ENCODE measurements at regions not wholly inside any gene's neighbourhood (a gene's known extent, or its start where the extent isn't known, plus 50 kb on each side); places are given as distances from the start of the nearest gene placed in this dataset.

GRCh38 chr1:112251766-112252506, 144.1 kb upstream of the CTTNBP2NL start:
- H3K4me3 Mint-ChIP-seq, result no peak overlapping the region
- peaks cover 2% of the 10 kb centered on the region for H3K27me3 Mint-ChIP-seq (ENCODE audit: low read depth)
- no peaks in the 10 kb centered on the region for H3K36me3 Mint-ChIP-seq (ENCODE audit: low read depth)
- no peaks in the 10 kb centered on the region for H3K4me1 Mint-ChIP-seq (ENCODE audit: low read depth)
- no peaks in the 10 kb centered on the region for H3K9me3 Mint-ChIP-seq
- no peak for DNase-seq (ENCODE audit: low spot score)
- H3K27ac Mint-ChIP-seq, result no peak overlapping the region

DNA sequence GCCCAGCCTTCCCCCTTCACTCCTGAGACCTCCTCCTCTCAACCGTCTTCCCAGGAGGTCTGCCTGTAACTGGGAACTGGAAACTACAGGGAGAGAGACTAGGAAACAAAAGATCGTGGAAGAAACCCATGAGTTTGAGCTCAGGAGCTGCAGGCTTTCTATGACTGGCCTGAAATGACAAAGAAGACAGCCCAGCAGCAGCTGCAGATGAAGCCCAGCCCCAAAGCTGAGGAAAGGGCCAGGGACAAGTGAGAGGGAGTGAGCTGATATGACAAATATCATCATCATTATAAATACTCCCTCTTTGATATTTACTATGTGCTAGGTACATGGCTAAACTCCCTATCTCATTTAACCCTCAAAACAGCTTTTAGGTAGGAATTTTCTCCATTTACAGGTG, 142.6 kb upstream of the CTTNBP2NL start:
- Mint-ChIP-seq H3K4me3 (no peak overlapping the region), H3K27me3 (ENCODE audit: low read depth) (peaks cover 6% of the 10 kb centered on the region), H3K4me1 (ENCODE audit: low read depth) (no peaks in the 10 kb centered on the region)

GRCh38 chr1:112255080-112255479, 140.9 kb upstream of the CTTNBP2NL start:
- Mint-ChIP-seq H3K9me3 (no peaks in the 10 kb centered on the region), H3K36me3 (ENCODE audit: low read depth) (no peaks in the 10 kb centered on the region), H3K4me3 (no peak overlapping the region), H3K4me1 (ENCODE audit: low read depth) (no peaks in the 10 kb centered on the region), H3K27me3 (ENCODE audit: low read depth) (peaks cover 6% of the 10 kb centered on the region), H3K27ac (no peak overlapping the region)
- no peak for DNase-seq (ENCODE audit: low spot score)

More for the DNA sequence above, 142.6 kb upstream of the CTTNBP2NL start:
- Mint-ChIP-seq H3K36me3 (ENCODE audit: low read depth) (no peaks in the 10 kb centered on the region), H3K27ac (no peak overlapping the region), H3K9me3 (no peaks in the 10 kb centered on the region)
- no peak for DNase-seq (ENCODE audit: low spot score)

- H3K4me3 Mint-ChIP-seq, result no peak overlapping the region
- H3K27ac Mint-ChIP-seq, result no peak overlapping the region
- no peak for DNase-seq (ENCODE audit: low spot score)
- H3K4me1 Mint-ChIP-seq (ENCODE audit: low read depth), result no peaks in the 10 kb centered on the region
- peaks cover 6% of the 10 kb centered on the region for H3K27me3 Mint-ChIP-seq (ENCODE audit: low read depth)
- no peaks in the 10 kb centered on the region for H3K9me3 Mint-ChIP-seq
- H3K36me3 Mint-ChIP-seq (ENCODE audit: low read depth), result no peaks in the 10 kb centered on the region
These were observed 139.6 kb upstream of the CTTNBP2NL start for GRCh38 chr1:112256411-112256810.

- Mint-ChIP-seq H3K27me3 (ENCODE audit: low read depth) (peaks cover 8% of the 10 kb centered on the region), H3K4me3 (no peak overlapping the region), H3K27ac (no peak overlapping the region), H3K36me3 (ENCODE audit: low read depth) (no peaks in the 10 kb centered on the region), H3K9me3 (no peaks in the 10 kb centered on the region), H3K4me1 (ENCODE audit: low read depth) (no peaks in the 10 kb centered on the region)
- no peak for DNase-seq (ENCODE audit: low spot score)
These were observed 138.8 kb upstream of the CTTNBP2NL start for GRCh38 chr1:112257043-112257835.

- Mint-ChIP-seq H3K4me1 (ENCODE audit: low read depth) (no peaks in the 10 kb centered on the region), H3K27me3 (ENCODE audit: low read depth) (peaks cover 12% of the 10 kb centered on the region), H3K4me3 (no peak overlapping the region), H3K9me3 (no peaks in the 10 kb centered on the region), H3K36me3 (ENCODE audit: low read depth) (no peaks in the 10 kb centered on the region), H3K27ac (no peak overlapping the region)
- DNase-seq (ENCODE audit: low spot score), result no peak
These were observed 135.3 kb upstream of the CTTNBP2NL start for GRCh38 chr1:112260699-112261098.

- Mint-ChIP-seq H3K27ac (no peak overlapping the region), H3K4me3 (no peak overlapping the region), H3K36me3 (ENCODE audit: low read depth) (no peaks in the 10 kb centered on the region), H3K4me1 (ENCODE audit: low read depth) (no peaks in the 10 kb centered on the region), H3K9me3 (no peaks in the 10 kb centered on the region), H3K27me3 (ENCODE audit: low read depth) (peaks cover 11% of the 10 kb centered on the region)
- no peak for DNase-seq (ENCODE audit: low spot score)
These were observed 133.7 kb upstream of the CTTNBP2NL start for GRCh38 chr1:112262316-112262715.

DNA sequence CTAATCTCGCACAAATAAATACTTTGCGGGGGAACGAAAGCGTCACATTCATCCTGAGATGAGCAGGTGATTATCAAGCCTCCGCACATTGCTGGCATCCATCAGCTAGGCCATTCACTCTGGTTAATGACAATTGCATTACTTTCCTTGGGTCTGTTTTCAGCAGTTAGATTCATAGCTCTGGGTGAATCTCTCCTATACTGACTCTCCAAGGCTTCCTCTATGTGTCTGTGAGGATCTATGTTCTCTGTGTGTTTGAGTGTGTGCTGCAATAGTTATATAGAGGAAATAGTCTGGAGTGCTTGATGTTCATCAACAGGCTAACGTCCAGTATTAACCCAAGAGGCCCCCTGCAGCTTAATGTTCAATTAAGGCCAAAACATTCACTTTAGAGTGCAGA, 133.0 kb upstream of the CTTNBP2NL start:
- H3K27ac Mint-ChIP-seq, result no peak overlapping the region
- H3K36me3 Mint-ChIP-seq (ENCODE audit: low read depth), result no peaks in the 10 kb centered on the region
- peaks cover 8% of the 10 kb centered on the region for H3K27me3 Mint-ChIP-seq (ENCODE audit: low read depth)
- DNase-seq (ENCODE audit: low spot score), result no peak
- H3K9me3 Mint-ChIP-seq, result no peaks in the 10 kb centered on the region
- H3K4me3 Mint-ChIP-seq, result no peak overlapping the region
- H3K4me1 Mint-ChIP-seq (ENCODE audit: low read depth), result no peaks in the 10 kb centered on the region

- H3K27ac Mint-ChIP-seq, result no peak overlapping the region
- H3K9me3 Mint-ChIP-seq, result no peaks in the 10 kb centered on the region
- no peaks in the 10 kb centered on the region for H3K4me1 Mint-ChIP-seq (ENCODE audit: low read depth)
- DNase-seq (ENCODE audit: low spot score), result no peak
- H3K27me3 Mint-ChIP-seq (ENCODE audit: low read depth), result peaks cover 10% of the 10 kb centered on the region
- no peak overlapping the region for H3K4me3 Mint-ChIP-seq
- no peaks in the 10 kb centered on the region for H3K36me3 Mint-ChIP-seq (ENCODE audit: low read depth)
These were observed 132.6 kb upstream of the CTTNBP2NL start for GRCh38 chr1:112263453-112263852.

GRCh38 chr1:112264010-112264409, 132.0 kb upstream of the CTTNBP2NL start:
- H3K4me3 Mint-ChIP-seq, result no peak overlapping the region
- no peak overlapping the region for H3K27ac Mint-ChIP-seq
- DNase-seq (ENCODE audit: low spot score), result no peak
- H3K36me3 Mint-ChIP-seq (ENCODE audit: low read depth), result no peaks in the 10 kb centered on the region
- peaks cover 10% of the 10 kb centered on the region for H3K27me3 Mint-ChIP-seq (ENCODE audit: low read depth)
- H3K4me1 Mint-ChIP-seq (ENCODE audit: low read depth), result no peaks in the 10 kb centered on the region
- H3K9me3 Mint-ChIP-seq, result no peaks in the 10 kb centered on the region

GRCh38 chr1:112264553-112264952, 131.5 kb upstream of the CTTNBP2NL start:
- Mint-ChIP-seq H3K27ac (no peak overlapping the region), H3K9me3 (no peaks in the 10 kb centered on the region), H3K4me1 (ENCODE audit: low read depth) (no peaks in the 10 kb centered on the region), H3K4me3 (no peak overlapping the region), H3K27me3 (ENCODE audit: low read depth) (peaks cover 10% of the 10 kb centered on the region), H3K36me3 (ENCODE audit: low read depth) (no peaks in the 10 kb centered on the region)
- no peak for DNase-seq (ENCODE audit: low spot score)

DNA sequence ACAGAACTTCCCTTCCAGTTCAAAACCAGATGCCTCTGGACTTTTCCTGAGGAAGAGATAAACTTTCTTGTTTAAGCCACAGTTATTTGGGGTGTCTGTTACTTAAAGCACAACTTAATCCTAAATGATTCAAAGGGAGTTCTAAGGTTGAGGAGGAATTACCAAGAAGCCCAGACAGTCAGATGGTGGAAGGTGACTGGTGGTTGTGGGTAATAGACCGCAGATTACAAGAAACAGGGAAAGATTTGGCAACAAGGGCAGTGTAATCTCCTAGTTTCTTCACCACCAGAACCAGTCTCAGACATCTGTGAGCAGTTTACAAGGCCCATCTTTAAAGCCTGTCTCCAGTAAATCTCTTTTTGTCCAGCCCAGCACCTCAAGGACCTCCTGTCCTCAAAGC, 130.1 kb upstream of the CTTNBP2NL start:
- no peak for DNase-seq (ENCODE audit: low spot score)
- Mint-ChIP-seq H3K27ac (no peak overlapping the region), H3K27me3 (ENCODE audit: low read depth) (peaks cover 10% of the 10 kb centered on the region), H3K4me1 (ENCODE audit: low read depth) (no peaks in the 10 kb centered on the region), H3K9me3 (no peaks in the 10 kb centered on the region), H3K4me3 (no peak overlapping the region), H3K36me3 (ENCODE audit: low read depth) (no peaks in the 10 kb centered on the region)

GRCh38 chr1:112267206-112267605, 128.8 kb upstream of the CTTNBP2NL start:
- no peaks in the 10 kb centered on the region for H3K36me3 Mint-ChIP-seq (ENCODE audit: low read depth)
- H3K27me3 Mint-ChIP-seq (ENCODE audit: low read depth), result peaks cover 8% of the 10 kb centered on the region
- no peak for DNase-seq (ENCODE audit: low spot score)
- no peaks in the 10 kb centered on the region for H3K9me3 Mint-ChIP-seq
- no peak overlapping the region for H3K27ac Mint-ChIP-seq
- no peaks in the 10 kb centered on the region for H3K4me1 Mint-ChIP-seq (ENCODE audit: low read depth)
- no peak overlapping the region for H3K4me3 Mint-ChIP-seq

DNA sequence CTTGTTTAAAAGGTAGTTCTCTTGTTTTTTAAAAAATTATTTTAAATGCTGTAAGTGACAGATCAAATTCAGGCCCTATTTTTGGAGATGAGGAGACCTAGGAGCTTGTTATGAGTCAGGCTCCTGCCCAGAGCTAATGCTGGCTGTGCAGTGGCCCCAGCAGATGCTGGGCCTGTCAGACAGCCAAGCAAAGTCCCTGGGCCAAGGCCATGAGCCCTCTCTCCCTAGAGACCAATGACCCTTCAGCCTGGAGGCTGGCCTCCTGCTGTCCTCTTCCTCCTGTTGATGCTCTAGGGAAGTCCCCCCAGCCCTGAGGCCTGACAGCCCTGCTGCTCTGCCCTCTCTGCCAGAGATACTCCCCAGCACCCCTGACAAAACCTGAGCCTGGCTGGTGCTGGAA, 128.1 kb upstream of the CTTNBP2NL start:
- Mint-ChIP-seq H3K9me3 (no peaks in the 10 kb centered on the region), H3K27ac (no peak overlapping the region), H3K27me3 (ENCODE audit: low read depth) (peaks cover 5% of the 10 kb centered on the region), H3K4me1 (ENCODE audit: low read depth) (no peaks in the 10 kb centered on the region), H3K4me3 (no peak overlapping the region), H3K36me3 (ENCODE audit: low read depth) (no peaks in the 10 kb centered on the region)
- DNase-seq (ENCODE audit: low spot score), result no peak
